Panc1 (cell line): ENCODE measurements at regions not wholly inside any gene's neighbourhood (a gene's known extent, or its start where the extent isn't known, plus 50 kb on each side); places are given as distances from the start of the nearest gene placed in this dataset.

Experiments used
- CTCF ChIP-seq: fragments of 450-650 bp; IDR thresholded peaks from 2 replicates; pipeline ENCODE4 v1.5.1; 2017; ENCODE audit warnings: mild to moderate bottlenecking
- SIN3A ChIP-seq: IDR thresholded peaks from 2 replicates; pipeline ENCODE4 v1.6.1; 2012; ENCODE audit warnings: low read depth, mild to moderate bottlenecking, low read length, moderate library complexity, borderline replicate concordance; ENCODE audit not compliant: insufficient read depth

GRCh38 chr14:35205737-35206136, 83.4 kb downstream of the PRORP start:
- no peak for TF ChIP-seq CTCF
- no peak for TF ChIP-seq SIN3A
